ENCODE measurements at regions not wholly inside any gene's neighbourhood (a gene's known extent, or its start where the extent isn't known, plus 50 kb on each side); places are given as distances from the start of the nearest gene placed in this dataset.

DNA sequence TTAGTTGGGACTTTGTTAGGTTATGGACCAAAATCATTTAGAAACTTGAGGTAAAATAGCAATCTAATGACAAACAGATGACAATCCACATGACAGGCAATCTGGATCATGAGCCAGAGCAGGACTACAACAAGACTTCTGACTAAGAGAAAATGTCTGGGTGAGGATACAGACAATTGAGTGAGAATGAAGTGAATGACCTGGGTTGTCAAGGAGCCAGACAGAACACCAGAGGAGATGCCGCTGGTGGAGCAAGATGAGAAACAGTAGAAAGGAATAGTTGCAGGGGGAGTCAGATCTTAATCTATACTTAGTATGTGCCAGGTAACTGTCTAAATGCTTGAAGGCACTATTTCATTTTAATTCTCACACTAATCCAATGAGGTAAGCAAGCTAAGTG is 277.8 kb downstream of the PRELID2 start:
- Histone ChIP-seq H4K20me1 (replicated peaks; ENCODE audit: insufficient read depth) (no peaks in the 10 kb centered on the region), H3K79me2 (replicated peaks; ENCODE audit: insufficient read depth) (no peaks in the 10 kb centered on the region), H3K4me1 (ENCODE audit: insufficient read depth) (no peaks in the 10 kb centered on the region), H3K9me2 (ENCODE audit: insufficient read depth) (no peaks in the 10 kb centered on the region), H3F3A (replicated peaks; ENCODE audit: low read depth) (no peaks in the 10 kb centered on the region), H3K4me3 (no peak overlapping the region), H3K27ac (ENCODE audit: low read depth) (no peak overlapping the region), H2AFZ (no peak overlapping the region), H3K4me2 (no peak overlapping the region), H3K36me3 (ENCODE audit: insufficient read depth) (no peaks in the 10 kb centered on the region), H3K27me3 (ENCODE audit: insufficient read depth) (no peaks in the 10 kb centered on the region)
- H3K36me3 Mint-ChIP-seq (ENCODE audit: low read depth), result no peaks in the 10 kb centered on the region
- DNase-seq (ENCODE audit: low spot score), result no peak
- TF ChIP-seq REST (IDR thresholded peaks at IDR 0.05; ENCODE audit: unreplicated experiment), result no peak
- TF ChIP-seq ZNF114 (CRISPR knock-in tag; IDR thresholded peaks at IDR 0.05), result no peak
- no peak for TF ChIP-seq JUNB (IDR thresholded peaks at IDR 0.05; ENCODE audit: unreplicated experiment)
- no peak for TF ChIP-seq POLR2AphosphoS5 (IDR thresholded peaks at IDR 0.05; ENCODE audit: low read depth)
- TF ChIP-seq, protein P1, sequence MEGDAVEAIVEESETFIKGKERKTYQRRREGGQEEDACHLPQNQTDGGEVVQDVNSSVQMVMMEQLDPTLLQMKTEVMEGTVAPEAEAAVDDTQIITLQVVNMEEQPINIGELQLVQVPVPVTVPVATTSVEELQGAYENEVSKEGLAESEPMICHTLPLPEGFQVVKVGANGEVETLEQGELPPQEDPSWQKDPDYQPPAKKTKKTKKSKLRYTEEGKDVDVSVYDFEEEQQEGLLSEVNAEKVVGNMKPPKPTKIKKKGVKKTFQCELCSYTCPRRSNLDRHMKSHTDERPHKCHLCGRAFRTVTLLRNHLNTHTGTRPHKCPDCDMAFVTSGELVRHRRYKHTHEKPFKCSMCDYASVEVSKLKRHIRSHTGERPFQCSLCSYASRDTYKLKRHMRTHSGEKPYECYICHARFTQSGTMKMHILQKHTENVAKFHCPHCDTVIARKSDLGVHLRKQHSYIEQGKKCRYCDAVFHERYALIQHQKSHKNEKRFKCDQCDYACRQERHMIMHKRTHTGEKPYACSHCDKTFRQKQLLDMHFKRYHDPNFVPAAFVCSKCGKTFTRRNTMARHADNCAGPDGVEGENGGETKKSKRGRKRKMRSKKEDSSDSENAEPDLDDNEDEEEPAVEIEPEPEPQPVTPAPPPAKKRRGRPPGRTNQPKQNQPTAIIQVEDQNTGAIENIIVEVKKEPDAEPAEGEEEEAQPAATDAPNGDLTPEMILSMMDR (conservative IDR thresholded peaks at IDR 0.05; ENCODE audit: low read depth in 2 of 2), result no peak
- no peak for TF ChIP-seq ZNF331 (CRISPR knock-in tag; IDR thresholded peaks at IDR 0.05; ENCODE audit: low read depth)
- TF ChIP-seq ZNF462 (CRISPR knock-in tag; IDR thresholded peaks at IDR 0.05), result no peak
- TF ChIP-seq NANOG (IDR thresholded peaks at IDR 0.05; ENCODE audit: borderline replicate concordance), result no peak
- no peak for TF ChIP-seq EZH2phosphoT487 (IDR thresholded peaks at IDR 0.05; ENCODE audit: unreplicated experiment)
- TF ChIP-seq CREB1 (CRISPR knock-in tag; IDR thresholded peaks at IDR 0.05; ENCODE audit: low read depth), result no peak
- no peak for TF ChIP-seq STAT1 (IDR thresholded peaks at IDR 0.05; ENCODE audit: unreplicated experiment)
- no peak for TF ChIP-seq EZH2 (IDR thresholded peaks at IDR 0.05; ENCODE audit: low read depth, unreplicated experiment)
- TF ChIP-seq ETS1 (IDR thresholded peaks at IDR 0.05), result no peak
- H3K4me1 Mint-ChIP-seq, result no peaks in the 10 kb centered on the region
- H3K27me3 Mint-ChIP-seq (ENCODE audit: insufficient read depth, low read depth, poor library complexity), result no peaks in the 10 kb centered on the region
- no peaks in the 10 kb centered on the region for H3K9me3 Mint-ChIP-seq
- H3K27ac Mint-ChIP-seq, result no peak overlapping the region
- ATAC-seq, result no peak
- H3K4me3 Mint-ChIP-seq, result no peak overlapping the region

All from GM23338 (cell line).